GM12892 (cell line): ENCODE measurements at regions not wholly inside any gene's neighbourhood (a gene's known extent, or its start where the extent isn't known, plus 50 kb on each side); places are given as distances from the start of the nearest gene placed in this dataset.

Experiments
- POLR2A ChIP-seq: IDR thresholded peaks from 2 replicates; pipeline ENCODE4 v1.6.1; 2011; ENCODE audit warnings: low read depth, low read length, control low read depth
- POLR2AphosphoS5 ChIP-seq: IDR thresholded peaks from 2 replicates; pipeline ENCODE4 v1.6.1; 2011; ENCODE audit warnings: low read depth, low read length, control low read depth
- TAF1 ChIP-seq: IDR thresholded peaks from 2 replicates; pipeline ENCODE4 v1.6.1; 2011; ENCODE audit warnings: low read depth, mild to moderate bottlenecking, control low read depth, low read length, borderline replicate concordance

- TF ChIP-seq POLR2A (no peak), POLR2AphosphoS5 (no peak), TAF1 (no peak)
Measured at GRCh38 chr3:105170423-105170822, 196.3 kb upstream of the ALCAM start.
